ENCODE measurements at regions not wholly inside any gene's neighbourhood (a gene's known extent, or its start where the extent isn't known, plus 50 kb on each side); places are given as distances from the start of the nearest gene placed in this dataset.

DNA sequence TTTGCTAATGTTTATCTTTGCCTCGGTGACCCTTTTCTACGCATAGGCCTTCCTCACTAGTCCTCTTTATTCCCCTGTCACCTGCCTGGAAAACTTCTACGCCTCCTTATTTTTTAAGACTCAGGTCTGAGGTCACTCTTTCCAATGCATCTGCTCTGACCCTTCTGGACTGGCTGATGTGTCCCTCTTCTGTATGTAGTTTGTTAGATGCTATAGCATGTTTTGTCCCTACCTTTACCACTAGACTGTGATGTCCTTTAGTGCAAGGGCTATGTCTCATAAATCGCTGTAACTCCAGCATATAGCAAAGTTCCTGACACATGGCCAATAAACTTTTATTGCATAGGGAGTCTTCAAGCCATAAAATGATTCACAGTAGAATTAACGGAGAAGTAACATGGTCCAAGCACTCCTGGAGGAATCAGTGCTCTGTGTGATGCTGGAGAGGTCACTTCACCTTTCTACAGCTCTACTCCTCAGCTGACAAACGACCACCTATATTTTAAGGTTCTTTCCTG lies 872.5 kb upstream of the SLIT2 start:
- Mint-ChIP-seq H3K9me3 (ENCODE audit: unreplicated experiment) (no peaks in the 10 kb centered on the region), H3K4me3 (ENCODE audit: unreplicated experiment) (no peak overlapping the region), H3K4me1 (ENCODE audit: low read depth, unreplicated experiment) (peaks cover 1% of the 10 kb centered on the region)

DNA sequence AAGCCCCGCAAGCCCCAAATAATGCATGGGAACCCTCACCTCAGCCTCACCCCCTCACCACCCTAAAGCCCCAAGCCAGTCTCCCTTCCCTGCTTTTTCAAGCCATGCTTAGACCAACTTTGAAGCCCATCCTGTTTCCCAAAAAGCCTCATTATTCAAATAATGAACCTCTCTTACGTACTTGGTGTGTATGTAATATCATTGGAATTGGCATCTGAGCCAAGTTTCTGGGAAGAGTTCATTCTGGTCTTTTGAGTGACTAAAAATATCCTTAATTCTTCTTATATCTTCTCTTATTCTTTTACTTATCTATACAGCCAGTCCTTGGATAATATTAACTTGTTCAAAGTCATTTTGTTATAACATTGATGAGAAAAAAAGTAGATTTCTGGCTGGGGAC lies 875.8 kb upstream of the SLIT2 start:
- Mint-ChIP-seq H3K27me3 (ENCODE audit: unreplicated experiment) (no peaks in the 10 kb centered on the region), H3K4me1 (ENCODE audit: low read depth, unreplicated experiment) (peaks cover 1% of the 10 kb centered on the region), H3K9me3 (ENCODE audit: unreplicated experiment) (no peaks in the 10 kb centered on the region), H3K36me3 (ENCODE audit: unreplicated experiment) (no peaks in the 10 kb centered on the region), H3K27ac (ENCODE audit: unreplicated experiment) (no peak overlapping the region), H3K4me3 (ENCODE audit: unreplicated experiment) (no peak overlapping the region)
- DNase-seq, result no peak
- TF ChIP-seq, protein P1, sequence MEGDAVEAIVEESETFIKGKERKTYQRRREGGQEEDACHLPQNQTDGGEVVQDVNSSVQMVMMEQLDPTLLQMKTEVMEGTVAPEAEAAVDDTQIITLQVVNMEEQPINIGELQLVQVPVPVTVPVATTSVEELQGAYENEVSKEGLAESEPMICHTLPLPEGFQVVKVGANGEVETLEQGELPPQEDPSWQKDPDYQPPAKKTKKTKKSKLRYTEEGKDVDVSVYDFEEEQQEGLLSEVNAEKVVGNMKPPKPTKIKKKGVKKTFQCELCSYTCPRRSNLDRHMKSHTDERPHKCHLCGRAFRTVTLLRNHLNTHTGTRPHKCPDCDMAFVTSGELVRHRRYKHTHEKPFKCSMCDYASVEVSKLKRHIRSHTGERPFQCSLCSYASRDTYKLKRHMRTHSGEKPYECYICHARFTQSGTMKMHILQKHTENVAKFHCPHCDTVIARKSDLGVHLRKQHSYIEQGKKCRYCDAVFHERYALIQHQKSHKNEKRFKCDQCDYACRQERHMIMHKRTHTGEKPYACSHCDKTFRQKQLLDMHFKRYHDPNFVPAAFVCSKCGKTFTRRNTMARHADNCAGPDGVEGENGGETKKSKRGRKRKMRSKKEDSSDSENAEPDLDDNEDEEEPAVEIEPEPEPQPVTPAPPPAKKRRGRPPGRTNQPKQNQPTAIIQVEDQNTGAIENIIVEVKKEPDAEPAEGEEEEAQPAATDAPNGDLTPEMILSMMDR (IDR thresholded peaks at IDR 0.05; ENCODE audit: partially characterized antibody, unreplicated experiment), result no peak

More for the DNA sequence above, 872.5 kb upstream of the SLIT2 start:
- H3K36me3 Mint-ChIP-seq (ENCODE audit: unreplicated experiment), result no peaks in the 10 kb centered on the region
- DNase-seq, result no peak
- TF ChIP-seq, protein P1 (IDR thresholded peaks at IDR 0.05; ENCODE audit: partially characterized antibody, unreplicated experiment), result no peak
- H3K27me3 Mint-ChIP-seq (ENCODE audit: unreplicated experiment), result no peaks in the 10 kb centered on the region
- no peak overlapping the region for H3K27ac Mint-ChIP-seq (ENCODE audit: unreplicated experiment)

GRCh38 chr4:19375136-19375804 lies 876.4 kb upstream of the SLIT2 start:
- H3K9me3 Mint-ChIP-seq (ENCODE audit: unreplicated experiment), result no peaks in the 10 kb centered on the region
- peaks cover 1% of the 10 kb centered on the region for H3K4me1 Mint-ChIP-seq (ENCODE audit: low read depth, unreplicated experiment)
- H3K27me3 Mint-ChIP-seq (ENCODE audit: unreplicated experiment), result no peaks in the 10 kb centered on the region
- H3K36me3 Mint-ChIP-seq (ENCODE audit: unreplicated experiment), result no peaks in the 10 kb centered on the region
- DNase-seq, result no peak
- no peak overlapping the region for H3K27ac Mint-ChIP-seq (ENCODE audit: unreplicated experiment)
- H3K4me3 Mint-ChIP-seq (ENCODE audit: unreplicated experiment), result no peak overlapping the region
- TF ChIP-seq, protein P1 (IDR thresholded peaks at IDR 0.05; ENCODE audit: partially characterized antibody, unreplicated experiment), result no peak

- H3K9me3 Mint-ChIP-seq (ENCODE audit: unreplicated experiment), result no peaks in the 10 kb centered on the region
- no peaks in the 10 kb centered on the region for H3K27me3 Mint-ChIP-seq (ENCODE audit: unreplicated experiment)
- no peak overlapping the region for H3K27ac Mint-ChIP-seq (ENCODE audit: unreplicated experiment)
- TF ChIP-seq, protein P1 (IDR thresholded peaks at IDR 0.05; ENCODE audit: partially characterized antibody, unreplicated experiment), result peak; percentile 28
- no peak overlapping the region for H3K4me3 Mint-ChIP-seq (ENCODE audit: unreplicated experiment)
- DNase-seq, result no peak
- H3K36me3 Mint-ChIP-seq (ENCODE audit: unreplicated experiment), result no peaks in the 10 kb centered on the region
- peaks cover 1% of the 10 kb centered on the region for H3K4me1 Mint-ChIP-seq (ENCODE audit: low read depth, unreplicated experiment)
Measured at GRCh38 chr4:19372390-19372789, 879.3 kb upstream of the SLIT2 start.

GRCh38 chr4:19368800-19369199 lies 882.9 kb upstream of the SLIT2 start:
- Mint-ChIP-seq H3K9me3 (ENCODE audit: unreplicated experiment) (no peaks in the 10 kb centered on the region), H3K27me3 (ENCODE audit: unreplicated experiment) (no peaks in the 10 kb centered on the region), H3K4me3 (ENCODE audit: unreplicated experiment) (no peak overlapping the region), H3K27ac (ENCODE audit: unreplicated experiment) (no peak overlapping the region), H3K36me3 (ENCODE audit: unreplicated experiment) (no peaks in the 10 kb centered on the region), H3K4me1 (ENCODE audit: low read depth, unreplicated experiment) (no peaks in the 10 kb centered on the region)
- TF ChIP-seq, protein P1 (IDR thresholded peaks at IDR 0.05; ENCODE audit: partially characterized antibody, unreplicated experiment), result no peak
- no peak for DNase-seq

All from glutamatergic neuron (in vitro differentiated cells).